Activated naive CD8-positive, alpha-beta T cell (primary cell): ENCODE measurements at regions not wholly inside any gene's neighbourhood (a gene's known extent, or its start where the extent isn't known, plus 50 kb on each side); places are given as distances from the start of the nearest gene placed in this dataset.

ENCODE experiments used
- H3K27ac Mint-ChIP-seq: one replicate; pipeline ENCODE4 v1.8.0; 2021; ENCODE audit warnings: mixed read lengths
- H3K27me3 Mint-ChIP-seq: one replicate; pipeline ENCODE4 v1.8.0; 2021; ENCODE audit warnings: mixed read lengths
- H3K36me3 Mint-ChIP-seq: one replicate; pipeline ENCODE4 v1.8.0; 2021; ENCODE audit warnings: mixed read lengths
- H3K4me1 Mint-ChIP-seq: one replicate; pipeline ENCODE4 v1.8.0; 2021; ENCODE audit warnings: low read depth, mixed read lengths
- H3K4me3 Mint-ChIP-seq: one replicate; pipeline ENCODE4 v1.8.0; 2021; ENCODE audit warnings: mild to moderate bottlenecking, mixed read lengths
- H3K9me3 Mint-ChIP-seq: one replicate; pipeline ENCODE4 v1.8.0; 2021; ENCODE audit warnings: low read depth, mixed read lengths

DNA sequence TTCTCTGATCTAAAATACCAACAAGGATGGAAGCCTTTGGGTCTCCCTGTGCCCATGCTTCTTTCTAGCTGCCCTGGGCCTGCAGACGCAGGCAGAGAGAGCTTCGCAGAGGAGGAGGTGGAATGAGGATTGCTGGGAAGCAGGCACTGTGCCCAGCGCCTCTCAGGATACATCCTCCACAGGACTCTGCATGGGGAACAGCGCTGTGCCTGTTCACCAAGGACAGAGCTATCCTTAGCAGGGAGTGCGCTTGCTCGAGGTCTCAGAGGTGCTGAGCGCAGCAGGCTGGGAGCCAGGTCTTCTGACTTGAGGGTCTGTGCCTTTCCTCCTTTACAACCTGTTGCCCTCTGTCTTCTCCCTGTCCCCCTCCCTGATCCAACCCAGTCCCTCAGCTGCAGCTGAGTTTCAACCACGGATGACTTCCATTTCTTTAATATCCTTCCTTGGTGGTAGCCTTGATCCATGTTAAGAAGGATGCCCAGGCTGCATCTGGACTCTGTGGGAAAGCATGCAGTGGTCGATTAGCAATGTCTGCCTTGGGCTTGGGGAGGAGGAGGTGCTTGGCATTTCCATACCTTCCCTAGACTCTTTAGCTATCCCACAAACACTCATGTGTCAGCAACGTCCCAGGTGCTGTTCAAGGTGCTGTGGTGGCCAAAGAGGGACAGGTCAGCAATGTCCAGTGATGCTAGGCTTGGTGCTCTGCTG lies 219.6 kb upstream of the GPR26 start:
- no peaks in the 10 kb centered on the region for H3K36me3 Mint-ChIP-seq
- H3K27ac Mint-ChIP-seq: no peak overlapping the region
- peaks cover 10% of the 10 kb centered on the region for H3K27me3 Mint-ChIP-seq
- H3K4me3 Mint-ChIP-seq: no peak overlapping the region
- H3K9me3 Mint-ChIP-seq: no peaks in the 10 kb centered on the region
- H3K4me1 Mint-ChIP-seq: no peaks in the 10 kb centered on the region

DNA sequence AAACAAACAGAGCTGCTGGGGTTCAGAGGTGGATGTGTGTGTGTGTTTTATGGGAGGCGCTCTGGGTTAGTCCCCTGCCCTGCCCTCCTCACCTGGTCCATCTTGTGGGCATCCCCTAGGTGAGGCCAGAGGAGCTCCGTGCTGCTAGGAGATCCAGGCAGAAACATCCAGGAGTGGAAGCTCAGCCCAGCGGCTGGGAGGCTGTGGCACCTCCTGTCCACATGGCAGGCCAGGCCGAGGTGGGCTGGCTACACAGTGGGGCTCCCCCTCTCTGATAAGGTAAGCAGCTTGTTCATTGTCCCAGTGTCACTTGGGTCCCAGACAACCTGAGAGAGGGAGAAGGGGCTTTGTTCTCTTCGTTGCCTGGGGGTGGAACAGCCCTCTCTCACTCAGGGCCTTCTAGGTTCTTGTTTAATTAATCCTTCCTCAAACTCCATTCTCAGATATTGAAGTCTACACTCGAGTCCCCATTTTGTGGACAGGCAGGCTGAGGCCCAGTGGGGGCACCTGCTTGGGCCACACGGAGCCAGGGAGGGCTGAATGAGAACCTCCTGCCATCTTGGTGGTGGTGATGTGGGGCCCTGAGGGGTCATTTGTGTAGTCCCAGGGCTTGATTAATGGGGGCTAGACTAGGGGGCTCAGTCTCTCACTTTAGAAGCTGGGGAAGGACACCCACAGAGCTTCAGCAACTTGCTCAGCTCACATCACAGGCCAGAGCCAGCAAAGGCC lies 216.8 kb upstream of the GPR26 start:
- Mint-ChIP-seq H3K27ac (no peak overlapping the region), H3K4me3 (no peak overlapping the region), H3K4me1 (no peaks in the 10 kb centered on the region)

DNA sequence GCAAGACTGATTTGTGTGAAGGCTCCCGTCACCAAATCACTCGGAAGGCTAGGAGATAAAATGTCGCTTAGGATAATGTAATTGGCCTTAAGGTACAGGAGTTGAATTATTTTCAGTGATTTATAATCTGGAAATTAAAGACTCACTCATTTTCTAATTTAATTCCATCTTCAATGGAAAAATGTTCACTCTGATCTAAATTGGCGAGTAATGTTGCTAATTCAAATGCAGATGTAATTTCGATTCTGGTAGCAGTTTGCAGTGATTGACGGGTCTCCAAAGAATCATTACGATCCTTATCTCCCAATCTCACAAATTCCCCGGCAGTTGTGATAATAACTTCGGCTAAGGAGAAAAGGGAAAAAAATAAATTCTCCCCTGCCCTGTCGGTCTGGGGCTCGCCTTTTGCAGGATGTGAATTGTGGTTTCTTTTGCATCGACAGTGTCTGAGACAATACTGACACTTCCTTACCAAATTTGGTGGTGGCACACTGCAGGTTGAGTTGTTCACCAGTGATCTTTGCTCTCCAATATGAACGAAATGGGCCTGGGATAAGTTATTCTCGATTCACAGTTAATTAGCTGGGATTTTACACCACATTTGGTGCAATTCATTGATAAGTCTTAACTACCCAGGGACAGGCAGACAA lies 215.1 kb upstream of the GPR26 start:
- H3K4me3 Mint-ChIP-seq: no peak overlapping the region
- H3K27ac Mint-ChIP-seq: no peak overlapping the region
- H3K9me3 Mint-ChIP-seq: no peaks in the 10 kb centered on the region
- H3K4me1 Mint-ChIP-seq: no peaks in the 10 kb centered on the region
- H3K27me3 Mint-ChIP-seq: peaks cover 13% of the 10 kb centered on the region
- H3K36me3 Mint-ChIP-seq: no peaks in the 10 kb centered on the region

More for the DNA sequence above, 216.8 kb upstream of the GPR26 start:
- peaks cover 11% of the 10 kb centered on the region for H3K27me3 Mint-ChIP-seq
- H3K36me3 Mint-ChIP-seq: no peaks in the 10 kb centered on the region
- H3K9me3 Mint-ChIP-seq: no peaks in the 10 kb centered on the region

DNA sequence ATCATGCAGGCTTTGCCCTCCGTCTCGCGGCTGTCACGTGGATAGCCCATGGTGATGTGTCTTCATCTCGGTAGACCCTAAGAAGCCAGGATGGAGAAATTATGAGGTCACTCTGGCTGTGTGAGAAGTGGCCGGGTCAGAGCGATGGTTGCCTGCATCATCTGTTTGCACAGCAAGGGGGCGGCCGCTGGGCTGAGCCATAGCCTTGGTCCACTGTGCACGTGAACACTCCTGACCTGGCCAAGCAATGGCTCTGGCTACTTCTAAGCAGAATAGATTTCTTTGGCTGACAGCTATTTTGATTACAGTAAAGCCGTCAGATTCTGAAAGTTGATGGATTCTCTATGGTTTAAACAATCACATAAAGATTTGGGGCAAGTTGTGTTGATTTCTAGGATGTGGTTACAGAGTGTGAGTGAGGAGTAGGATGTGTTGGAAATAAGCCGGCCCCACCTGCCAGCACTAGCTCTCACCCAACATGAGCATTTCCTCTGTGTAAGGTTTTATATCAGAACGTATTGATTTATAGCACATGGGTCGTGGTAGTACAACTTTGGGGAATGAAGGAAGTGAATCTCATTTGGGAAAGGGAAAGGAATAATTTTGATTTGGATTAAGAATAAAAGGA lies 214.4 kb upstream of the GPR26 start:
- H3K27ac Mint-ChIP-seq: no peak overlapping the region
- no peaks in the 10 kb centered on the region for H3K9me3 Mint-ChIP-seq
- peaks cover 13% of the 10 kb centered on the region for H3K27me3 Mint-ChIP-seq
- H3K4me1 Mint-ChIP-seq: no peaks in the 10 kb centered on the region
- H3K36me3 Mint-ChIP-seq: no peaks in the 10 kb centered on the region
- H3K4me3 Mint-ChIP-seq: no peak overlapping the region

DNA sequence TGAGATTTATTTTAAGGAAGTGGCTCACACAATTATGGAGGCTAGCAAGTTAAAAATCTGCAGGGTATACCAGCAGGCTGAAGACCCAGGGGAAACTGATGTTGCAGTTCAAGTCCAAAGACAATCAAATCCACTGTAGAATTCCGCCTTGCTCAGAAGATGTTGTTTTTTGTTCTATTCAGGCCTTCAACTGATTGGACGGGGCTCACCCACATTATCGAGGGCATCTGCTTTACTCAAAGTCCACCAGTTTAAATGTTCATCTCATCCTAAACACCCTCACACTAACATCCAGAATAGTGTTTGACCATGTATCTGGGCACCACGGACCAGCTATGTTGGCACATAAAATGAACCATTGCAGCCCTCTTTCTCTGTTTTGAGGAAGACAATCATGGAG lies 211.2 kb upstream of the GPR26 start:
- Mint-ChIP-seq H3K4me1 (no peaks in the 10 kb centered on the region), H3K9me3 (no peaks in the 10 kb centered on the region), H3K36me3 (no peaks in the 10 kb centered on the region), H3K4me3 (no peak overlapping the region), H3K27me3 (peaks cover 10% of the 10 kb centered on the region), H3K27ac (no peak overlapping the region)

DNA sequence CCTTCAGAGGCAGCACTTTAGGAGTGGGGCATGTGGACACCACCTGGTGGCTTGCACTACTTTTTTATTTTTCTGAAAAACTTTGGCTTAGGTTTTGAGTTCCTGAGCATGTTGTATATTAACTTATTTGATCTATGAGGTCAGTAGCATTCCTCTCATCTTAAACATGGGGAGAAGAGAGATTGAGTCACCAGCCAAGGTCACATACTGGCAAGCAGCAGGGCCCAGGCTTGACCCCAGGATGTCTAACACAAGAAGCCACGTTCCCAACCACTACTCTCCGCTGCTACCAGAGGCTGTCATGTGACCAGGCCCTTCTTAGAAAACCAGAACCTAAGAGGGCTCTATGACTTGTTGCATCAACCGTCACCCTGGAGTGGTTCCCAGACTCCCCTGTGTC lies 210.3 kb upstream of the GPR26 start:
- Mint-ChIP-seq H3K4me1 (no peaks in the 10 kb centered on the region), H3K36me3 (no peaks in the 10 kb centered on the region), H3K27me3 (peaks cover 10% of the 10 kb centered on the region), H3K27ac (no peak overlapping the region), H3K9me3 (no peaks in the 10 kb centered on the region), H3K4me3 (no peak overlapping the region)

DNA sequence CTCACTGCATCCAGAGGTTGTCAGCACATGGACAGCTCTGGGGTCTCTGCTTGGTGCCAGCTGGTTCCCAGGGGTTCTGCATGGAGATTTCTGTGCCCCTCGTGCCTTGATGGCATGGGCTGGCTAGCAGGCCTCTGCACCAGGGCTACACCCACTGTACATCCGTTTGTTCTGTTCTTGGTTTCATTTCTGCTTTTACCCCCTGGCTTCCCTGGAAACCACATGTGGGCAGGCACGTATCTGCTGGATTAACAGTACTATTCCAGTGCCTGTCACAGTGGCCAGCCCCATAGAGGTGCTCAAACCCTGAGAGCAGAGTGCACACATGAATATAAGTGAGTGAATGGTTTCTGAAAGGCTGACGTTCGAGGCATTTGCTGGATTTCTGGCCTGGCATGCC lies 207.2 kb upstream of the GPR26 start:
- Mint-ChIP-seq H3K27me3 (peaks cover 3% of the 10 kb centered on the region), H3K27ac (no peak overlapping the region), H3K4me1 (no peaks in the 10 kb centered on the region), H3K9me3 (no peaks in the 10 kb centered on the region), H3K4me3 (no peak overlapping the region), H3K36me3 (no peaks in the 10 kb centered on the region)

DNA sequence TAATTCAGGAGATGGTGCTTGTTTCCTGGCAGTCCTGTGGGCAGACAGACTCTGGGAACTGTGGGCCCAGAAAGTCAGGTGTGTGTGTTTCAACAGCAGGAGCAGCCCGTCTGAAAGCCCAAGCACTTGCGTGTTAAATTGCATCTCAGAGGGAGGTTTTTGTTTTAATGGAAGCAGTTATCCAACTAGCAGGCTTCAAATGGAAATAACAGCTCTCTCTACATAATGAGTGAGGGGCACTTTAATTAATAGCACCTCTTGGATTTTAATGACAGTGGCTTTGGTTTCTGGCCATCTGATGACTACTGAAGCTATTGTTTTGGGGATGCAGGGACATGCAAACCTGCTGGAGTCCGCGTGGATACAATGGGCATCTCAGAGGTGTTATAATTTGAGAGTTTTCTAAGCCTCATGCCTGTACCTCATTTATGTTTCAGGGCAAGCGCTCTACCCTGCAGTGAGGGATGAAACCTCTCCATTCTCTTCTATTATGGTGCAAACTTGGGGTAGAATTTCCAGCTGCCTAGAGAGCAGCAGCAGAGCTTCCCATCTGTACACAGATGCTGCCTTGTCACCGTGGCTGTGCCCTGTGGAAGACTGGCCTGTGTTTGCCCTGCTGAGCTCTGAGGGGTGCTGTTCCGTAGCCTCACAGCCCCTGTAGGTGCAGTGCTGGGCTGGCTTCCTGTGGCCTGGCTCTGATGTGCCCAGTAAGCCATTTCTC lies 206.6 kb upstream of the GPR26 start:
- no peaks in the 10 kb centered on the region for H3K4me1 Mint-ChIP-seq
- no peak overlapping the region for H3K27ac Mint-ChIP-seq
- H3K36me3 Mint-ChIP-seq: no peaks in the 10 kb centered on the region
- no peak overlapping the region for H3K4me3 Mint-ChIP-seq
- no peaks in the 10 kb centered on the region for H3K9me3 Mint-ChIP-seq
- peaks cover 3% of the 10 kb centered on the region for H3K27me3 Mint-ChIP-seq

DNA sequence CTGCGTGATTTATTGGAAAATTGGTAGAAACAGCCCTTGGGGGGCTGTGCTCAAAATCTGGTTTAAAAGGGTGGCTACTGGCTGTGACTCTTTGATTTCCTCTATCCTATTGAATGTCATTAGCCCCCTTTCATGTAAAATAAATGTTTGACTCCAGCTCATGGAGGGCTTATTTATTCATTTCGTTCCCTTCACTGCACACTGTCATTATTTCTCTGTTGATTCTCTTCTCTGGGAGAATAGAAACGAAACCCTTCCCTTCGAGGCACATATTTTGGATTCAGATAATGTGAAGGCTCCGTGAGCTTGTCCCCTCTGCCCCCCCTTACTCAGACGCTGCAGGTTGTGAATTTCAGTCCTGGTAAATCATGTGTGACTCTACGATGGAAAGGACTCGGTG lies 203.9 kb upstream of the GPR26 start:
- Mint-ChIP-seq H3K27me3 (peaks cover 2% of the 10 kb centered on the region), H3K36me3 (no peaks in the 10 kb centered on the region), H3K27ac (no peak overlapping the region), H3K9me3 (no peaks in the 10 kb centered on the region), H3K4me1 (no peaks in the 10 kb centered on the region), H3K4me3 (no peak overlapping the region)

DNA sequence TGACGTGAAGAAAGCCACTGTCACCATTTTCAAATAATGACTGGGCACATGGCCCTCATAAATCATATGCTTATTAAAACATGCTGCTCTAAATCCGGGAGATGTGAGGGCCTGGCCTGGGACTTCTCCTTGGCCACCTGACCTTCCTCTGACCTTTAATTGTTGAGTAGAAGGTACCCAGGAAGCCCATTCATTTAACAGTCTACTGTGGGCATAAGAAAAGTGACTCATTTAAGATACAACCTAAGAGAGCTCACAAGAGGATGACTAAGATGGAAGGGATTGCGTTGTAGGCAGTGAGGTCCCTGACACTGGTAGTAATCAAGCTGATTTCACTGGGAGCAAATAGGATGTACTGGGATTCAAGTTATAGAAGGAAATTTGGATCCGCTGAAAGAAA lies 203.4 kb upstream of the GPR26 start:
- no peak overlapping the region for H3K4me3 Mint-ChIP-seq
- H3K27me3 Mint-ChIP-seq: peaks cover 2% of the 10 kb centered on the region
- no peaks in the 10 kb centered on the region for H3K4me1 Mint-ChIP-seq
- H3K36me3 Mint-ChIP-seq: no peaks in the 10 kb centered on the region
- no peaks in the 10 kb centered on the region for H3K9me3 Mint-ChIP-seq
- H3K27ac Mint-ChIP-seq: no peak overlapping the region

DNA sequence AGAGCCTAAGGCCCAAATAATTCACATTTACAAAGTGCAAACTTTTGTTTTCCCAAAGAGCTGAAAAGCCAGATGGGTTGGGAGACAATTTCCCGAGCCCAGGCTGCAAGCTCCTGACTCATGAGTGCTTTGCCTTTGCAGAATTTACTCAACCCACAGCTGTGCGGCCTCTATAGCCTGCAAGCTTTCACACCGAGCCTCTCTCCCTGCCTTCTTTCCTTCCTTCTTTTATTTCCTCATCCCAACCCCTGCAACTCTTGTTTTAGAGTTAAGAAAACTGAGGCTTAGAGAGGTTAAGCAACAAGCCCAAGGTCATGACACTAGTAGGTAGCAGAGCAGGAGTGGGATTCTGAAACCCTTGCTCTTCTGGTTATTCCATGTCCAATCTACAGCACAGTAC lies 203.0 kb upstream of the GPR26 start:
- H3K27ac Mint-ChIP-seq: no peak overlapping the region
- no peaks in the 10 kb centered on the region for H3K9me3 Mint-ChIP-seq
- H3K4me1 Mint-ChIP-seq: no peaks in the 10 kb centered on the region

DNA sequence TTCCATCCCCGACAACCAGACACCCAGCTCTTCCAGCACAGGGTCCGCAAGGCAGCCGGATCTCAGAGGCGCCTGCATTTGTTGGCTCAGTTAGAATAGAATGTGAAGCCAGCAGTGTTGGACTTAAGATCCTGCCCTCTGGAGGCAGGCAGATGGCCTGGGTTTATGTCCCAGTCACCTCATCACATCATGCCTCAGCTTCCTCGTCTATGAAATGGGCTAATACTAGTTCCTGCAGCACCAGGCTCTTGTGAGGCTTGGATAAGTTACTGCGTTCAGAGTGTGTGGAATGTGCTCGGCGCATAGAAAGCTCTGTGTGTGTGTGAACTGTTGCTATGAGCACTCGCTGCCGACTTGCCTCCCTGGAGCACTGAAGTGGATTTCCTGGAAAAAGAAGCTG lies 202.5 kb upstream of the GPR26 start:
- no peaks in the 10 kb centered on the region for H3K36me3 Mint-ChIP-seq
- H3K27me3 Mint-ChIP-seq: peaks cover 2% of the 10 kb centered on the region
- no peak overlapping the region for H3K27ac Mint-ChIP-seq

More for the DNA sequence above, 203.0 kb upstream of the GPR26 start:
- Mint-ChIP-seq H3K27me3 (peaks cover 2% of the 10 kb centered on the region), H3K36me3 (no peaks in the 10 kb centered on the region), H3K4me3 (no peak overlapping the region)

DNA sequence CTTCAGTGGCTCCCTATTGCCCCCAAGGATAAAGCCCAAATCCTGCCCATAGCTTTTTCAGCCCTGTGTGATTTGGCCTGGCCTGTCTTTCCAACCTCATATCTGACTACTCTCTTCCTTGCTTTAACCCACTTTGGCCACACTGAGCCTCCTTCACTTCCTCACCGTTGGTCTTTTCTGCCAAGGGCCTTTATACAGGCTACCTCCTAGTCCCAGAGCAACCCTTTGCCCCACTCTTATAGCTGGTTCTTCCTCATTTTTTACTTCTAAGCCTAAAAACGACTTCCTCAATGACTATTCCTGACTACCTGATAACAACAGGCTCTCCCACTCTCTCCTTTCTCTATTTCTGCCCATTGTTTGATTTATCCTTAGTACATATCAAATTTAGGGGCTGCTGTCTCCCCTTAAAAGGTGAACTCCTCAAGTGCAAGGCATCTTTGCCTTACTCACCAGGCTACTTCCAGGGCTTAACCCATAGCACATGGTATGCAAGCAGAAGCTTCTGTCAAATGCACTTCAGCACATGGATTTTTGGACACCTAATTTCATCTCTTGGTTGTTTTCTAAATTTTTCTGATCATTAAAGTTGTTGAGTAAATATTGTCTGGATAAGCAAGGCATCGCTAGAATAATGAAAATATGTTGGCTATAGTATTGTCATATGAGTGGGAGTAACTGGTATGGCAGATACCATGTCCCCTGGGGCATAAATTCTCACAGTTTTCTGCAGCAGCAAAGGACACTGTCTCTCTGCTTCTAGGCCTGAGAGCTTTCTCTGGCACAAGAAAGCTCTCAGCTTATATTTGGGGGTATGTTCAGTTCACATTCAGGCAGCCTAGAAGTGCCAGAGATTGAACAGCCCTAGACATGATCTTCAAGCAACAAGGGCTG lies 201.5 kb upstream of the GPR26 start:
- no peak overlapping the region for H3K27ac Mint-ChIP-seq
- no peak overlapping the region for H3K4me3 Mint-ChIP-seq
- no peaks in the 10 kb centered on the region for H3K9me3 Mint-ChIP-seq
- peaks cover 2% of the 10 kb centered on the region for H3K27me3 Mint-ChIP-seq
- H3K4me1 Mint-ChIP-seq: no peaks in the 10 kb centered on the region
- no peaks in the 10 kb centered on the region for H3K36me3 Mint-ChIP-seq

More for the DNA sequence above, 202.5 kb upstream of the GPR26 start:
- H3K4me3 Mint-ChIP-seq: no peak overlapping the region
- H3K9me3 Mint-ChIP-seq: no peaks in the 10 kb centered on the region
- no peaks in the 10 kb centered on the region for H3K4me1 Mint-ChIP-seq
